ENCODE measurements at regions not wholly inside any gene's neighbourhood (a gene's known extent, or its start where the extent isn't known, plus 50 kb on each side); places are given as distances from the start of the nearest gene placed in this dataset.

DNA sequence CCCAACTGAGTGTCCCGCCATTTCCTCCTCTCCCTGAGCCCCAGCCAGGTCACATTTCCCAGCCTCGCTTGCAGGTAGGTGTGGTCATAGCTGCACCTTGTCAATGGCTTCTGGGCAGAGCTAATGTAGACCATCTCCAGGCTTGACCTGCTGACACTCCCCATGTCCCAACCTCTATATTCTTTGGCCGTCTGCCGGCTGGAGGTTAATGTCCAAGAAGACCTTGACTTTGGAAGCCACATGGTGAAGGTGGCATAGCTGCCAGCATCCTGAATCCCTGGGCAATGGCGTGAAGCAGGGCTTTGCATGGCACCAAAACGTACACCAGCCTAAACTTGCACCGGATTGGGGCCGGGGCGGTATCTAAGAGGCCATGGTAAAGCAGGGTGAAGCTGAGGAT, 88.3 kb downstream of the SPP2 start:
- Histone ChIP-seq H4K91ac (ENCODE audit: insufficient read length, low read depth, low read length) (no peak overlapping the region), H3K4me2 (ENCODE audit: insufficient read depth, insufficient read length, low read length) (no peak overlapping the region), H3K27me3 (ENCODE audit: insufficient read depth, low read length) (no peaks in the 10 kb centered on the region), H3K23me2 (ENCODE audit: insufficient read length, low read depth, low read length, poor library complexity, severe bottlenecking) (no peaks in the 10 kb centered on the region), H3K4ac (ENCODE audit: low read depth, low read length) (no peak overlapping the region), H4K20me1 (ENCODE audit: control insufficient read depth, insufficient read depth, insufficient read length) (no peaks in the 10 kb centered on the region), H3K79me2 (ENCODE audit: insufficient read depth, low read length) (no peaks in the 10 kb centered on the region), H2AFZ (ENCODE audit: low read length) (no peak overlapping the region), H3K79me1 (ENCODE audit: insufficient read depth, low read depth, low read length, poor library complexity, severe bottlenecking) (no peaks in the 10 kb centered on the region), H3K14ac (ENCODE audit: insufficient read depth, low read length) (no peak overlapping the region), H2BK5ac (ENCODE audit: insufficient read length, low read length) (no peak overlapping the region), H4K8ac (replicated peaks; ENCODE audit: insufficient read length, low read depth, low read length) (no peak overlapping the region), H2AK5ac (ENCODE audit: insufficient read length, low read length) (no peak overlapping the region), H3K9me3 (ENCODE audit: control insufficient read depth, low read depth, low read length) (no peaks in the 10 kb centered on the region), H2BK120ac (ENCODE audit: low read depth, low read length, poor library complexity, severe bottlenecking) (no peak overlapping the region), H3K4me1 (ENCODE audit: insufficient read depth, low read length) (no peaks in the 10 kb centered on the region), H2BK20ac (ENCODE audit: low read depth, low read length, poor library complexity, severe bottlenecking) (no peak overlapping the region), H3T11ph (ENCODE audit: low read length) (no peak overlapping the region), H3K9ac (ENCODE audit: extremely low read depth, insufficient read length, low read length) (no peak overlapping the region), H3K18ac (ENCODE audit: insufficient read length, low read depth, low read length) (no peak overlapping the region), H3K23ac (ENCODE audit: insufficient read length, low read depth, low read length) (no peak overlapping the region), H2BK12ac (ENCODE audit: insufficient read length, low read depth, low read length) (no peak overlapping the region), H4K5ac (ENCODE audit: insufficient read length, low read depth, low read length) (no peak overlapping the region), H3K27ac (ENCODE audit: insufficient read length, low read depth, low read length) (no peak overlapping the region), H2BK15ac (ENCODE audit: low read depth, low read length) (no peak overlapping the region), H3K56ac (ENCODE audit: insufficient read length, low read depth, low read length) (no peak overlapping the region)
- Mint-ChIP-seq H3K4me3 (no peak overlapping the region), H3K36me3 (ENCODE audit: insufficient read depth in 1 of 3, low read depth in 3 of 3) (peaks cover 0 to 2% (median 0%) of the 10 kb centered on the region in 3 experiments; a peak in 2 of 7 replicates), H3K27me3 (ENCODE audit: low read depth) (peaks cover 8% of the 10 kb centered on the region), H3K4me1 (peaks cover 16 to 17% of the 10 kb centered on the region in 2 experiments), H3K27ac (no peak overlapping the region), H3K9me3 (no peaks in the 10 kb centered on the region)
- no CpG with 5 or more reads among the region's 9 CpGs for WGBS (ENCODE audit: extremely low coverage, insufficient read length, low lambda C conversion rate)
- no peak for DNase-seq
- TF ChIP-seq, protein P1, sequence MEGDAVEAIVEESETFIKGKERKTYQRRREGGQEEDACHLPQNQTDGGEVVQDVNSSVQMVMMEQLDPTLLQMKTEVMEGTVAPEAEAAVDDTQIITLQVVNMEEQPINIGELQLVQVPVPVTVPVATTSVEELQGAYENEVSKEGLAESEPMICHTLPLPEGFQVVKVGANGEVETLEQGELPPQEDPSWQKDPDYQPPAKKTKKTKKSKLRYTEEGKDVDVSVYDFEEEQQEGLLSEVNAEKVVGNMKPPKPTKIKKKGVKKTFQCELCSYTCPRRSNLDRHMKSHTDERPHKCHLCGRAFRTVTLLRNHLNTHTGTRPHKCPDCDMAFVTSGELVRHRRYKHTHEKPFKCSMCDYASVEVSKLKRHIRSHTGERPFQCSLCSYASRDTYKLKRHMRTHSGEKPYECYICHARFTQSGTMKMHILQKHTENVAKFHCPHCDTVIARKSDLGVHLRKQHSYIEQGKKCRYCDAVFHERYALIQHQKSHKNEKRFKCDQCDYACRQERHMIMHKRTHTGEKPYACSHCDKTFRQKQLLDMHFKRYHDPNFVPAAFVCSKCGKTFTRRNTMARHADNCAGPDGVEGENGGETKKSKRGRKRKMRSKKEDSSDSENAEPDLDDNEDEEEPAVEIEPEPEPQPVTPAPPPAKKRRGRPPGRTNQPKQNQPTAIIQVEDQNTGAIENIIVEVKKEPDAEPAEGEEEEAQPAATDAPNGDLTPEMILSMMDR (conservative IDR thresholded peaks at IDR 0.05): no peak

Data from H9 (cell line).